ENCODE measurements at regions not wholly inside any gene's neighbourhood (a gene's known extent, or its start where the extent isn't known, plus 50 kb on each side); places are given as distances from the start of the nearest gene placed in this dataset.

DNA sequence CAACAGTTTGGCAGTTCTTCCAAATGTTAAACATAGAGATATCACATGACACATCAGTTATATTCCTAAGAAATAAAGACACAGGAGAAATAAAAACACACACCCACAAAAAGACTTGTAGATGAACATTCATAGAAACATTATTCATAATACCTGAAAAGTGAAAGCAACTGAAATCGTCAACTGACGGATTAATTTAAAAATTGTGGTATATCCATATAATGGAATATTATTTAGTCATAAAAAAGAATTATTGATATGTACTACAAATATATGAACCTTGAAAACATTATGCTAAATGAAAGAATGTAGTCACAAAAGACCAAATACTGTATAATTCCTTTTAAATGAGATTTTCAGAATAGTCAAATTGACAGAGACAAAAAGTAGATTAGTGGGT is 330.2 kb upstream of the CD180 start:
- Mint-ChIP-seq H3K27me3 (ENCODE audit: unreplicated experiment) (peaks cover 9% of the 10 kb centered on the region), H3K4me1 (ENCODE audit: unreplicated experiment) (no peaks in the 10 kb centered on the region), H3K9me3 (ENCODE audit: unreplicated experiment) (peaks cover 3% of the 10 kb centered on the region), H3K4me3 (ENCODE audit: unreplicated experiment) (no peak overlapping the region), H3K27ac (ENCODE audit: unreplicated experiment) (no peak overlapping the region), H3K36me3 (ENCODE audit: unreplicated experiment) (peaks cover 4% of the 10 kb centered on the region)
- no peak for DNase-seq (ENCODE audit: extremely low spot score, unreplicated experiment)
- TF ChIP-seq, protein P1, sequence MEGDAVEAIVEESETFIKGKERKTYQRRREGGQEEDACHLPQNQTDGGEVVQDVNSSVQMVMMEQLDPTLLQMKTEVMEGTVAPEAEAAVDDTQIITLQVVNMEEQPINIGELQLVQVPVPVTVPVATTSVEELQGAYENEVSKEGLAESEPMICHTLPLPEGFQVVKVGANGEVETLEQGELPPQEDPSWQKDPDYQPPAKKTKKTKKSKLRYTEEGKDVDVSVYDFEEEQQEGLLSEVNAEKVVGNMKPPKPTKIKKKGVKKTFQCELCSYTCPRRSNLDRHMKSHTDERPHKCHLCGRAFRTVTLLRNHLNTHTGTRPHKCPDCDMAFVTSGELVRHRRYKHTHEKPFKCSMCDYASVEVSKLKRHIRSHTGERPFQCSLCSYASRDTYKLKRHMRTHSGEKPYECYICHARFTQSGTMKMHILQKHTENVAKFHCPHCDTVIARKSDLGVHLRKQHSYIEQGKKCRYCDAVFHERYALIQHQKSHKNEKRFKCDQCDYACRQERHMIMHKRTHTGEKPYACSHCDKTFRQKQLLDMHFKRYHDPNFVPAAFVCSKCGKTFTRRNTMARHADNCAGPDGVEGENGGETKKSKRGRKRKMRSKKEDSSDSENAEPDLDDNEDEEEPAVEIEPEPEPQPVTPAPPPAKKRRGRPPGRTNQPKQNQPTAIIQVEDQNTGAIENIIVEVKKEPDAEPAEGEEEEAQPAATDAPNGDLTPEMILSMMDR (IDR thresholded peaks at IDR 0.05), result no peak

- Mint-ChIP-seq H3K9me3 (ENCODE audit: unreplicated experiment) (no peaks in the 10 kb centered on the region), H3K4me1 (ENCODE audit: unreplicated experiment) (peaks cover 14% of the 10 kb centered on the region), H3K36me3 (ENCODE audit: unreplicated experiment) (no peaks in the 10 kb centered on the region), H3K27me3 (ENCODE audit: unreplicated experiment) (peaks cover 7% of the 10 kb centered on the region), H3K27ac (ENCODE audit: unreplicated experiment) (no peak overlapping the region), H3K4me3 (ENCODE audit: unreplicated experiment) (no peak overlapping the region)
- DNase-seq (ENCODE audit: extremely low spot score, unreplicated experiment), result no peak
- TF ChIP-seq, protein P1 (IDR thresholded peaks at IDR 0.05), result no peak
Observed at GRCh38 chr5:67520161-67520908, 323.7 kb upstream of the CD180 start.

GRCh38 chr5:67518227-67518626 is 321.6 kb upstream of the CD180 start:
- no peak overlapping the region for H3K27ac Mint-ChIP-seq (ENCODE audit: unreplicated experiment)
- H3K4me1 Mint-ChIP-seq (ENCODE audit: unreplicated experiment), result peaks cover 14% of the 10 kb centered on the region
- H3K4me3 Mint-ChIP-seq (ENCODE audit: unreplicated experiment), result no peak overlapping the region
- no peaks in the 10 kb centered on the region for H3K9me3 Mint-ChIP-seq (ENCODE audit: unreplicated experiment)
- peaks cover 3% of the 10 kb centered on the region for H3K27me3 Mint-ChIP-seq (ENCODE audit: unreplicated experiment)
- H3K36me3 Mint-ChIP-seq (ENCODE audit: unreplicated experiment), result no peaks in the 10 kb centered on the region
- no peak for DNase-seq (ENCODE audit: extremely low spot score, unreplicated experiment)
- TF ChIP-seq, protein P1 (IDR thresholded peaks at IDR 0.05), result no peak

GRCh38 chr5:67516948-67517565 is 320.5 kb upstream of the CD180 start:
- TF ChIP-seq, protein P1 (IDR thresholded peaks at IDR 0.05), result no peak
- no peak for DNase-seq (ENCODE audit: extremely low spot score, unreplicated experiment)
- Mint-ChIP-seq H3K27ac (ENCODE audit: unreplicated experiment) (peak overlapping the region; percentile 19), H3K27me3 (ENCODE audit: unreplicated experiment) (peaks cover 3% of the 10 kb centered on the region), H3K4me3 (ENCODE audit: unreplicated experiment) (no peak overlapping the region), H3K4me1 (ENCODE audit: unreplicated experiment) (peaks cover 14% of the 10 kb centered on the region), H3K36me3 (ENCODE audit: unreplicated experiment) (no peaks in the 10 kb centered on the region), H3K9me3 (ENCODE audit: unreplicated experiment) (no peaks in the 10 kb centered on the region)

GRCh38 chr5:67515762-67516161 is 319.2 kb upstream of the CD180 start:
- Mint-ChIP-seq H3K4me1 (ENCODE audit: unreplicated experiment) (peaks cover 14% of the 10 kb centered on the region), H3K4me3 (ENCODE audit: unreplicated experiment) (no peak overlapping the region), H3K9me3 (ENCODE audit: unreplicated experiment) (no peaks in the 10 kb centered on the region), H3K27ac (ENCODE audit: unreplicated experiment) (no peak overlapping the region), H3K36me3 (ENCODE audit: unreplicated experiment) (no peaks in the 10 kb centered on the region), H3K27me3 (ENCODE audit: unreplicated experiment) (peaks cover 3% of the 10 kb centered on the region)
- DNase-seq (ENCODE audit: extremely low spot score, unreplicated experiment), result no peak
- TF ChIP-seq, protein P1 (IDR thresholded peaks at IDR 0.05), result no peak

Measured in osteocyte (in vitro differentiated cells).